Esophagus muscularis mucosa (tissue), 3 donors: ENCODE measurements at regions not wholly inside any gene's neighbourhood (a gene's known extent, or its start where the extent isn't known, plus 50 kb on each side); places are given as distances from the start of the nearest gene placed in this dataset.

Experiments
- POLR2A ChIP-seq: fragments of 450-650 bp; IDR thresholded peaks from one replicate; pipeline ENCODE4 v1.6.1; 2017; ENCODE audit warnings: antibody characterized with exemption, moderate library complexity, mild to moderate bottlenecking, low read depth
- POLR2AphosphoS5 ChIP-seq, 2 donors: sonication (generic); formaldehyde crosslinking; IDR thresholded peaks; one replicate each; pipeline ENCODE4 v1.6.1; 2017; ENCODE audit warnings: antibody characterized with exemption in 2 of 2
- TF ChIP-seq, protein P1 (sequence below), 3 experiments: fragments of 200-600 bp in 2 of 3; fragments of 450-650 bp in 1 of 3; sonication (generic) in 2 of 3; IDR thresholded peaks; one replicate each; pipeline ENCODE4 v1.5.1; 2017 to 2019; ENCODE audit warnings: antibody characterized with exemption in 3 of 3, mild to moderate bottlenecking in 2 of 3, moderate library complexity in 1 of 3

DNA sequence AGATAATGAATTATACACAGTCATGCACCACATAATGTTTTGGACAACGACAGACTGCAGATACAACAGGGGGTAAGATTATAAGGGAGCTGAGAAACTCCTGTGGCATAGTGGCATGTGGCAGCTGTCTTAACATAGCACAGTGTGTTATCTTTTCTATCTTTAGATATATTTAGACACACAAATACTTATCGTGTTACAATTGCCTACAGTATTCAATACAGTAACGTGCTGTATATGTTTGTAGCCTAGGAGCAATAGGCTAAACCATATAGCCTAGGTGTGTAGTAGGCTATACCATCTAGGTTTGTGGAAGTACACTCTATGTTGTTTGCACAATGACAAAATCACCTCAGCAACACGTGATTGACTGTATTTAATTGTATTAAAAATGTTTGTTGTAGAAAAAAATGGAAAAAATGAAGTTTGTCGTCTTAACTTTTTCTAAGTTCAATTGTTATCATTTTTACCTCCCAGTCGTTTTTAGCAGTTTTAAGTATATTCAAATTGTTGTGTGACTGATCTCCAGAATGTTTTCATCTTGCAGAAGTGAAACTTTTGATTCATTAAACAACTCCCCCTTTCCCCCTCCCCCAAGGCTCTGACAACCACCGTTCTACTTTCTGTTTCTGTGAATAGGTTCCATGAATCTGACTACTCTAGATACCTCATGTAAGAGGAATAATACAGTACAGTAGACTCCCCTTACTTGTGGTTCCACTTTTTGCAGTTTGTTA is 351.0 kb upstream of the B3GALT2 start:
- TF ChIP-seq, protein P1, sequence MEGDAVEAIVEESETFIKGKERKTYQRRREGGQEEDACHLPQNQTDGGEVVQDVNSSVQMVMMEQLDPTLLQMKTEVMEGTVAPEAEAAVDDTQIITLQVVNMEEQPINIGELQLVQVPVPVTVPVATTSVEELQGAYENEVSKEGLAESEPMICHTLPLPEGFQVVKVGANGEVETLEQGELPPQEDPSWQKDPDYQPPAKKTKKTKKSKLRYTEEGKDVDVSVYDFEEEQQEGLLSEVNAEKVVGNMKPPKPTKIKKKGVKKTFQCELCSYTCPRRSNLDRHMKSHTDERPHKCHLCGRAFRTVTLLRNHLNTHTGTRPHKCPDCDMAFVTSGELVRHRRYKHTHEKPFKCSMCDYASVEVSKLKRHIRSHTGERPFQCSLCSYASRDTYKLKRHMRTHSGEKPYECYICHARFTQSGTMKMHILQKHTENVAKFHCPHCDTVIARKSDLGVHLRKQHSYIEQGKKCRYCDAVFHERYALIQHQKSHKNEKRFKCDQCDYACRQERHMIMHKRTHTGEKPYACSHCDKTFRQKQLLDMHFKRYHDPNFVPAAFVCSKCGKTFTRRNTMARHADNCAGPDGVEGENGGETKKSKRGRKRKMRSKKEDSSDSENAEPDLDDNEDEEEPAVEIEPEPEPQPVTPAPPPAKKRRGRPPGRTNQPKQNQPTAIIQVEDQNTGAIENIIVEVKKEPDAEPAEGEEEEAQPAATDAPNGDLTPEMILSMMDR (IDR thresholded peaks at IDR 0.05): no peak
- TF ChIP-seq POLR2AphosphoS5 (IDR thresholded peaks at IDR 0.05): no peak
- no peak for TF ChIP-seq POLR2A
